GM18520 (cell line): ENCODE measurements at regions not wholly inside any gene's neighbourhood (a gene's known extent, or its start where the extent isn't known, plus 50 kb on each side); places are given as distances from the start of the nearest gene placed in this dataset.
"Not testable (repeated sequence)": the region's sequence is repeated elsewhere in the genome, so short reads cannot be mapped to it uniquely, and the experiment has no call there.

Source experiments
- ATAC-seq: cut with Tn5 transposase; IDR thresholded peaks from one replicate; pipeline ENCODE4 v1.9.1; 2021; ENCODE audit not compliant: unreplicated experiment

GRCh38 chr3:175989161-175989560 is 1130.0 kb downstream of the NAALADL2 start:
- no peak for ATAC-seq

- no peak for ATAC-seq
Measured at GRCh38 chr3:175988401-175988800, 1129.3 kb downstream of the NAALADL2 start.

- no peak for ATAC-seq
Measured at GRCh38 chr3:175985781-175986180, 1126.6 kb downstream of the NAALADL2 start.

GRCh38 chr3:175983379-175983778 is 1124.2 kb downstream of the NAALADL2 start:
- ATAC-seq, result no peak

- no peak for ATAC-seq
Measured at GRCh38 chr3:175980486-175981090, 1121.5 kb downstream of the NAALADL2 start.

- ATAC-seq, result no peak
Measured at GRCh38 chr3:175977968-175978752, 1119.0 kb downstream of the NAALADL2 start.

GRCh38 chr3:175969456-175969855 is 1110.3 kb downstream of the NAALADL2 start:
- no peak for ATAC-seq

GRCh38 chr3:175965036-175965435 is 1105.9 kb downstream of the NAALADL2 start:
- ATAC-seq, result no peak

- ATAC-seq, result no peak
Measured at GRCh38 chr3:175957427-175957826, 1098.3 kb downstream of the NAALADL2 start.

GRCh38 chr3:175956964-175957363 is 1097.8 kb downstream of the NAALADL2 start:
- ATAC-seq, result no peak

- no peak for ATAC-seq
Measured at GRCh38 chr3:175951047-175951694, 1092.0 kb downstream of the NAALADL2 start.

GRCh38 chr3:175948041-175948440 is 1088.9 kb downstream of the NAALADL2 start:
- no peak for ATAC-seq

GRCh38 chr3:175941352-175941751 is 1082.2 kb downstream of the NAALADL2 start:
- no peak for ATAC-seq

GRCh38 chr3:175940881-175941280 is 1081.7 kb downstream of the NAALADL2 start:
- ATAC-seq, result no peak

GRCh38 chr3:175940243-175940642 is 1081.1 kb downstream of the NAALADL2 start:
- ATAC-seq, result no peak

- not testable (repeated sequence) for ATAC-seq
Measured at GRCh38 chr3:175937367-175937766, 1078.2 kb downstream of the NAALADL2 start.

- no peak for ATAC-seq
Measured at GRCh38 chr3:175932586-175932985, 1073.5 kb downstream of the NAALADL2 start.

GRCh38 chr3:175919133-175919532 is 1060.0 kb downstream of the NAALADL2 start:
- no peak for ATAC-seq

GRCh38 chr3:175916191-175916934 is 1057.2 kb downstream of the NAALADL2 start:
- no peak for ATAC-seq

- ATAC-seq, result no peak
Measured at GRCh38 chr3:175914785-175915184, 1055.7 kb downstream of the NAALADL2 start.

- no peak for ATAC-seq
Measured at GRCh38 chr3:175913286-175913685, 1054.2 kb downstream of the NAALADL2 start.
